HepG2 (cell line): ENCODE measurements at regions not wholly inside any gene's neighbourhood (a gene's known extent, or its start where the extent isn't known, plus 50 kb on each side); places are given as distances from the start of the nearest gene placed in this dataset.

ENCODE experiments used
- ATAC-seq: fragments of 200-7000 bp; cut with Tn5 transposase; 3 replicates; pipeline ENCODE4 v1.9.1; 2020; ENCODE audit warnings: mild to moderate bottlenecking, moderate library complexity
- BruUV-seq: library from RNA; stranded (reverse); fragments of 400-500 nt; replicated peaks from 2 replicates; lab custom pipeline; 2021; lab: Mats Ljungman, UMichigan
- CTCF ChIA-PET: fragments of 300-600 bp; formaldehyde crosslinking; extraction: SDS; loops from one replicate; lab custom pipeline; 2021; ENCODE audit warnings: low total read pairs, inconsistent platforms, low intra/inter-chr PET ratio; lab: Yijun Ruan, JAX
- POLR2A ChIA-PET: fragments of 350-600 bp; sonication (Branson Sonifier 250); formaldehyde crosslinking; loops from one replicate; lab custom pipeline; 2020; ENCODE audit warnings: antibody characterized with exemption, inconsistent platforms; lab: Yijun Ruan, JAX
- DNase-seq: peaks from one replicate; pipeline ENCODE4 v3.0.0-alpha.2; 2015; ENCODE audit warnings: low spot score
- FAIRE-seq: peaks from 3 replicates; lab custom pipeline; 2011; peaks lifted over from hg19 to GRCh38; lab: Jason Lieb, UNC
- H2AFZ ChIP-seq: one replicate; pipeline ENCODE4 v1.6.1; 2011; ENCODE audit warnings: low read length, inconsistent platforms
- H3K27ac ChIP-seq: fragments of 300-600 bp; 3 replicates; pipeline ENCODE4 v1.8.0; 2011; ENCODE audit warnings: mixed run types, mild to moderate bottlenecking, mixed read lengths, low read length, inconsistent platforms; ENCODE audit not compliant: insufficient read depth; ENCODE audit errors: extremely low read length
- H3K27me3 ChIP-seq, 2 experiments: fragments of 200-600 bp in 1 of 2; 2 replicates in 1 of 2; 3 replicates in 1 of 2; pipeline versions ENCODE4 v1.6.0 to v1.8.0; 2011; ENCODE audit warnings: low read length in 2 of 2, mild to moderate bottlenecking in 2 of 2, moderate library complexity in 2 of 2, inconsistent platforms in 1 of 2; ENCODE audit not compliant: insufficient read depth in 2 of 2, control insufficient read depth in 1 of 2
- H3K36me3 ChIP-seq, 2 experiments: fragments of 200-600 bp in 1 of 2; replicated peaks in 1 of 2; 2 replicates in 1 of 2; 3 replicates in 1 of 2; pipeline versions ENCODE4 v1.5.1 to v1.8.0; 2011; ENCODE audit warnings: low read length in 2 of 2, inconsistent platforms in 1 of 2; ENCODE audit not compliant: insufficient read depth in 2 of 2, control insufficient read depth in 1 of 2
- H3K4me1 ChIP-seq: 2 replicates; pipeline ENCODE4 v1.5.1; 2012; ENCODE audit warnings: low read length, inconsistent platforms; ENCODE audit not compliant: insufficient read depth
- H3K4me2 ChIP-seq: 2 replicates; pipeline ENCODE4 v1.6.0; 2011; ENCODE audit warnings: low read depth, low read length, inconsistent platforms
- H3K4me3 ChIP-seq, 3 experiments: fragments of 200-600 bp in 1 of 3; sonication (generic), shearing (Covaris generic) in 1 of 3; replicated peaks in 1 of 3; 2 replicates each; pipeline ENCODE4 v1.5.1; 2011 to 2016; ENCODE audit warnings: low read length in 3 of 3, inconsistent platforms in 2 of 3, low read depth in 2 of 3, mild to moderate bottlenecking in 2 of 3, control low read depth in 1 of 3, mixed read lengths in 1 of 3; ENCODE audit not compliant: insufficient read depth in 1 of 3
- H3K79me2 ChIP-seq: one replicate; pipeline ENCODE4 v1.6.1; 2011; ENCODE audit warnings: low read length, inconsistent platforms; ENCODE audit not compliant: insufficient read depth
- H3K9ac ChIP-seq: 2 replicates; pipeline ENCODE4 v1.6.0; 2011; ENCODE audit warnings: mild to moderate bottlenecking, low read depth, low read length, inconsistent platforms; ENCODE audit not compliant: insufficient read depth
- H3K9me3 ChIP-seq: 2 replicates; pipeline ENCODE4 v1.5.1; 2012; ENCODE audit warnings: mild to moderate bottlenecking, low read length
- H4K20me1 ChIP-seq: 2 replicates; pipeline ENCODE4 v1.6.0; 2011; ENCODE audit warnings: inconsistent platforms, mild to moderate bottlenecking, low read length, moderate library complexity; ENCODE audit not compliant: insufficient read depth
- ATRX ChIP-seq: sonication (generic); formaldehyde crosslinking; IDR thresholded peaks from 2 replicates; pipeline ENCODE4 v1.4.0; 2020; ENCODE audit warnings: missing genetic modification reagents, borderline replicate concordance
- SAP130 ChIP-seq: IDR thresholded peaks from 2 replicates; pipeline ENCODE4 v1.6.1; 2016; ENCODE audit warnings: low read depth
- TFDP2 ChIP-seq: sonication (generic); formaldehyde crosslinking; IDR thresholded peaks from 2 replicates; pipeline ENCODE4 v1.4.0; 2020; ENCODE audit warnings: missing genetic modification reagents
- TGIF2 ChIP-seq: IDR thresholded peaks from 2 replicates; pipeline ENCODE4 v1.6.1; 2016; ENCODE audit warnings: control low read depth, missing compliant biosample characterization
- ZBTB25 ChIP-seq: IDR thresholded peaks from 2 replicates; pipeline ENCODE4 v1.6.1; 2018; ENCODE audit warnings: missing genetic modification reagents
- ZBTB49 ChIP-seq: sonication (generic); formaldehyde crosslinking; IDR thresholded peaks from 2 replicates; pipeline ENCODE4 v1.4.0; 2020; ENCODE audit warnings: missing genetic modification reagents, borderline replicate concordance
- ZNF12 ChIP-seq: sonication (generic); formaldehyde crosslinking; IDR thresholded peaks from 2 replicates; pipeline ENCODE4 v1.5.0; 2020; ENCODE audit warnings: missing genetic modification reagents
- ZNF432 ChIP-seq: sonication (generic); formaldehyde crosslinking; IDR thresholded peaks from 2 replicates; pipeline ENCODE4 v1.5.0; 2020; ENCODE audit warnings: missing genetic modification reagents, mild to moderate bottlenecking, borderline replicate concordance
- ZNF512 ChIP-seq: sonication (generic); formaldehyde crosslinking; IDR thresholded peaks from 2 replicates; pipeline ENCODE4 v1.4.0; 2020; ENCODE audit warnings: mild to moderate bottlenecking, missing genetic modification reagents
- ZNF574 ChIP-seq: sonication (generic); formaldehyde crosslinking; IDR thresholded peaks from 2 replicates; pipeline ENCODE4 v1.4.0; 2020; ENCODE audit warnings: missing genetic modification reagents
- ZNF841 ChIP-seq: sonication (generic); formaldehyde crosslinking; IDR thresholded peaks from 2 replicates; pipeline ENCODE4 v1.8.1; 2023; ENCODE audit warnings: missing genetic modification reagents, borderline replicate concordance
- ZNF883 ChIP-seq: sonication (generic); formaldehyde crosslinking; IDR thresholded peaks from 2 replicates; pipeline ENCODE4 v1.5.1; 2020; ENCODE audit warnings: mild to moderate bottlenecking, missing genetic modification reagents; ENCODE audit errors: not compliant biosample characterization
- WGBS: methylation state at CpG from one replicate; pipeline ENCODE4 v1.1.6; 2017; ENCODE audit warnings: low lambda C conversion rate; 5-methylcytosine and 5-hydroxymethylcytosine counted together
- in situ Hi-C: cut with HindIII; loops from 2 replicates; pipeline ENCODE4 v1.10.0; 2017; ENCODE audit warnings: low pct_unique_long_range_greater_than_20kb; ENCODE audit not compliant: extremely low pct_ligation_motif_present
- intact Hi-C: fragments of 100-400 bp; cut with micrococcal nuclease; formaldehyde crosslinking; loops from one replicate; pipeline ENCODE4 v1.10.0; 2022; ENCODE audit not compliant: unreplicated experiment

- POLR2A ChIA-PET: no interaction called here
- in situ Hi-C loops: no loop called here
- Histone ChIP-seq H4K20me1 (peaks cover 6% of the 10 kb centered on the region; the same call in 1 of the 2 replicates), H3K4me1 (peaks cover 37% of the 10 kb centered on the region), H3K4me2 (peak overlapping the region; percentile 82), H3K9me3 (no peaks in the 10 kb centered on the region), H3K27me3 (no peaks in the 10 kb centered on the region), H3K36me3 (no peaks in the 10 kb centered on the region), H3K79me2 (peaks cover 39% of the 10 kb centered on the region), H3K27ac (no peak overlapping the region), H2AFZ (no peak overlapping the region), H3K9ac (peak overlapping the region; percentile 29; the same call in 1 of the 2 replicates), H3K4me3 (peak overlapping the region; percentile 49 to 71 (median 70); a peak in 5 of 6 replicates)
- WGBS: no CpG with 5 or more reads among the region's 18 CpGs
- no peak for ATAC-seq
- DNase-seq: no peak
- BruUV-seq: no TSS peak
- FAIRE-seq: no peak
- CTCF ChIA-PET: no interaction called here
- intact Hi-C loops: loop anchor here (10.0 kb wide), 1 partner anchor 310 kb away; no protein-coding TSS in a partner anchor
- TF ChIP-seq ZNF12 (CRISPR knock-in tag): no peak
- TF ChIP-seq ZNF432 (CRISPR knock-in tag): no peak
- peak; percentile 91 for TF ChIP-seq TGIF2 (CRISPR knock-in tag)
- no peak for TF ChIP-seq ATRX
- TF ChIP-seq ZNF841: no peak
- no peak for TF ChIP-seq ZBTB25 (CRISPR knock-in tag)
- TF ChIP-seq TFDP2 (CRISPR knock-in tag): peak; percentile 26; the same call in 1 of the 2 replicates
- no peak for TF ChIP-seq ZBTB49
- TF ChIP-seq ZNF883 (CRISPR knock-in tag): no peak
- no peak for TF ChIP-seq ZNF574
- TF ChIP-seq ZNF512 (CRISPR knock-in tag): no peak
- TF ChIP-seq SAP130 (CRISPR knock-in tag): peak; percentile 34; the same call in 1 of the 2 replicates
These were observed 363.5 kb upstream of the AMELY start for GRCh38 chrY:7275014-7275413.
